T-helper 1 cell (primary cell): ENCODE measurements at regions not wholly inside any gene's neighbourhood (a gene's known extent, or its start where the extent isn't known, plus 50 kb on each side); places are given as distances from the start of the nearest gene placed in this dataset.

Experiments
- DNase-seq, 5 donors: peaks; one replicate each; pipeline ENCODE4 v3.0.0-alpha.2; 2012 to 2020

DNA sequence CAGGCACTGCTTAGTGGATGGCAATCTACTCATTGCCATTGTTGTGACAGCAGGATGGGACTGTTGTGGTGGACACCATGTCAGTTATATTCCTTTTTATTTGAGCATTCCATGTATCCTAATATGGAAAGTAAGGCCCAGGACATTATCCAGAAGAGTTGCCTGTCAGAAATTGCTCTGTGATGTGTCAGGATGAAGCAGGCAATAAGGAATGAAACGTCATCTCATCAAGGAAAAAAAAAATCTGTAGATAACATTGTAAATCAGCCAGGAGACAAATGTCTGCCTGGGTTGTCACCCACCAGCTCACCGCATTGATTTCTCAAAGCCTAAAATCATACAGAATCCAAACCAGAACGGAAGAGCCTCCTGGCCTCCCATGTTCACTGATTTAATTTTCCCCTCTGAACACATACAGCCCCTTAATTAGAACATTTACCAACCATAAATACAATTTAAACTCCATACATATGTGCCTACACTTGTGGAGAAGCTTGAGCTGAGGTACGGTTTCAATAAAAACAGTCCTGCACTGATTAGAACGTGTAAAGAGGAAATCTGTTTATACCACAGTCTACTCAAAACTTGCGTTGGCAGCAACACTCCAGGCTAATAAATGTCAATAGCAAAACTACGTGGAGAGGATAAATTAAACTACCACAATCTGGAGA, 73.9 kb downstream of the FOXD1 start:
- DNase-seq: no peak

DNA sequence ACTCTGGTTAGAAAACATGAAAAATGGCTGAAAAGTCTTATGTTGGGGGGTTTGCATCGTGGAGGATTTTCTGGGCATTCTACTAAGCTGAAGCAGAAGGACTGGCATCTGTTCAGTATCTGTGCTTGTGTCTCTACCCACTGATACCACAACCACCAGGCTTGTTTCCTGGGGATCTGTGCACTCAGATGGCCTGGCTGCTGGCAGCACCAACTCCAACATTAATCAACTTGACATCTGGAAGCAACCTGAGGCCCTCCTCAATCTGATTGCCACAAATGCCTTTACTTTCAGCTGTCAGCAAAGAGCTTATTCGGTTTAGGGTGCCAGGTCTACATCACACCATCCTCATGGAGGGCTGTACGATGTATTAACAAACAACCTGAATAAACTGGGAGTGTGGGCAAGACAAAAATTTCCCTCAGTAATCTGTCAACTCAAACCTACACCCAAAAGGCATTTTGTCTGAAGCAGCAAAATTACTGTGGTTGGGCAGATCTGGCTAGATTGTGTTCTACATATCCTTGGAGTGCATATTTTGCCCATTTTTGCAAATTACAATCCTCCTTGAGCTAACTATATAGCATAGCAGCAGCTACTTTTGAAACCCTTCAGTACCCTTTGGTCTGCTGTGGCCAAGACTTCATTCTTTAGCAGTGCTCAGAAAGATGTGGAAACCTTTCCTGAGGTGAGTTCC, 74.6 kb downstream of the FOXD1 start:
- DNase-seq: no peak

DNA sequence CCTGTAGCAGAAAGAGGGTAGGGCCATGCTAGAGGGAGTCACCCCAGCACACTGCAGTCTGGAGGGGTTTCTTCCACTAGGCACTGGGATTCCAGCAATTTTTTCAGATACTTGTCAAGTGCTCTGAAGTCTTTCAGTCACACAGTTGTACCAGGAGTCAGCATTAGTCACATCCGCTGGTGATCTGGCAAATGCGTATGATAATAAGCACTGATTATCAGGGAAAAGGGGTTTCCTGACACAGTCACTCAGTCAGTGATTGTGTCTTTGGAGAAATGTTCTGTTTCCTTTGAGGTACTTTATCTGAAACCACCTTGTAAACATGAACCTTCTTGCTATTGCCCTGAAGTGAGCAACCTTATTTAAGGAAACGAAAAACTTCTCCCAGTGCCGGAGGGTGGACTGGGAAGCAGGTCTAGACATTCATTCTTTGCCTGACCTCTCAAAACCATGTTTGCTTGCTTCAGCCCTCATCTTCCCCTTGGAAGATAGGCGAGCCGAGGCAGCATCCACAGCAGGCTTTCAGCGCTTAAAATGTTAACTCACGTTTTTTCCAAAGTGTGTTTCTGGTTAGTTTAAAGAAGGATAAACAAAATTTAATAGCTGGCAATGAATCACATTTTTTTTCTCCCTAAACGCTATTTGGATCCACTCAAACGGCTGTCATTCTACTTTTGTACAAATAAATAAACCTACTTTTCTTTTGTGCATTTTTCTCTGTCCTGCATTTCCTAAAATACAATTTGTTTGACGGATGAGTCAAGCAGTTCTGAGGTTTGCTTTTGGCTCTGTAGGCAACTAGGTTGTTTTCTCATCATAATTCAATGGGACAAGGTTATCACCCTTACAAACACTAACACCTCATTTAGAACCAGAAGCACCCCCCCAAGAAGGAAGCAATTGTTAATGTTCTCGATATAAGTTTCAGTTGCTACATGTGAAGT, 77.7 kb downstream of the FOXD1 start:
- no peak for DNase-seq

DNA sequence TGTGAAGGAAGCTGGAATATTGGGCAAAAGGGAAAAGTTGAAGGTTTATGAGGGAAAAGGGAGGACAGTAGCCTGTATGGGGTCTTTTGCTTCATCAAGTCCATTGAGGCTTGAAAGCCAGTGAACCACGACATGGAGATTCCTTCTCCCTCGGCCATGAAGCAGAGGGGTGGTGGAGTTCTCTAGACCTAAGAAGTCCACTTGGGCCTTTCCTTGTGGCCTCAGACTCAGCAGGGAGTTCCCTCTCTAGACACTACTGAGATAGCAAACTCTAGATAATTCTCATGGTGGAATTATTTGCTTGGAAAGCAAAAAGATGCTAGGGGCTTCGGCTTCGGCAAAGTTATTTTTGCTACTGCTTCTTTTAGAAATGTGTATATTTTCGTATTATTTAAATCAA, 78.5 kb downstream of the FOXD1 start:
- no peak for DNase-seq

DNA sequence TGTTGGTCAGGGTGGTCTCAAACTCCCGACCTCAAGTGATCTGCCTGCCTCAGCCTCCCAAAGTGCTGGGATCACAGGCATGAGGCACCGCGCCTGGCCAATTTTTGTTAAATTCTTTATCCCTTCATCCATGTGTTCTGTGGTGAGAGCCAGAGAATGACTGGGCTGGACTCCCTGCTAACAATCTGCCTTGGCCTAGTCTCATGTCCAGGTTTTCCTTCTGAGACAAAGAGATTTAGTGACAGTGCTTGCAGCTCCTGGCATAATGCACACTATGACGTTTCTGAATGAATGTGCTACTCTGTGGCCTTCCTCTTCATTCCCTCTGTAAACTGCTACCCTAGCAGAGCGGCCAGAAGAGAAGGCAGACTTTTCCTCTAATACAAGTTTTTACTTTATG, 79.3 kb downstream of the FOXD1 start:
- DNase-seq: no peak

DNA sequence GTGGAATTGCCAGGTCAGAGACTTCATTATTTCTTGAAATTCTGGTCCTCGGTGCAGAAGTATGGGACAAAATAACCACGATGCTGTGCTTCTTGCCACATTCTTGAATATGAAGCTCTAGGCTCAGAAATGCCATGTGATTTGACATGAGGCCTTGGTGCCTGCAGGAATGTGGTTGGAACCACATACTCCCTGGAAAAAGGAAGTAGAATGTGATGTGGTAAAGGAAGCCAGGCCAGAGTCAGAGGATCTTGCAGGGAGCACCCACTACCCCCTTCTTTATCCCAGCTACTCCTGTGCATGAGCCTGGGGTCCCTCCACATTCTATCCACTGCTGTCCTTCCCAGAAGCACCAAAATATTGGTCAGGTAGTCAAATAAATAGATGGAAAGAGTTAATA, 80.9 kb downstream of the FOXD1 start:
- DNase-seq: no peak

DNA sequence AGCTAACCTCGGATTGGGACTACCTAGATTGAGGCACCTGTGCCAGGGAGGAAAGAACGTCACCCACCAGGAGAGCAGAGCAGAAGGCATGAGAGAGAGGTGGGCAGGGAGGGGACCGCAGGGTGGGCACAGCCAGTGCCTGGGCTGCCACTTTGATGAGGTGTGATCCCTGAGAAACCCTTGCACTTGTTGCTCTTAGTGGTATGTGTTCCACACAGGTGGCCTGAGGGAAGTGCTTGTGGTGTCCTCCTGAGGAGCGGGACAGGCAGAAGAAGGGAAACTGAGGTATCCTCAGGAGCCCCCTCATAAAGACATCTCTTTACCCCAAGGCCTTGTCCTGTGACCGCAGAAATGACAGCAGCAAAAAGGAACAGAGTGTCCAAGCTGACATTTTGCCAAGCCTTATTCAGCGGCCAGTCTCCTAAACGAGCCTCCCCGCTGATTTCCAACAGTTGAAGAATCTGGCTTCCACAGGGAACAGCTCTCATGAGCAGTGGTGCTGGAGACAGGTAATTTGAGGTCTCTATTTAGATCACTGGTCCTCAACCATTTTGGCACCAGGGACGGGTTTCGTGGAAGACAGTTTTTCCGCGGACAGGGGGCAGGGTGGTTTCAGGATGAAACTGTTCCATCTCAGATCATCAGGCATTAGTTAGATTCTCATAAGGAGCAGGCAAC, 82.4 kb downstream of the FOXD1 start:
- DNase-seq: no peak

DNA sequence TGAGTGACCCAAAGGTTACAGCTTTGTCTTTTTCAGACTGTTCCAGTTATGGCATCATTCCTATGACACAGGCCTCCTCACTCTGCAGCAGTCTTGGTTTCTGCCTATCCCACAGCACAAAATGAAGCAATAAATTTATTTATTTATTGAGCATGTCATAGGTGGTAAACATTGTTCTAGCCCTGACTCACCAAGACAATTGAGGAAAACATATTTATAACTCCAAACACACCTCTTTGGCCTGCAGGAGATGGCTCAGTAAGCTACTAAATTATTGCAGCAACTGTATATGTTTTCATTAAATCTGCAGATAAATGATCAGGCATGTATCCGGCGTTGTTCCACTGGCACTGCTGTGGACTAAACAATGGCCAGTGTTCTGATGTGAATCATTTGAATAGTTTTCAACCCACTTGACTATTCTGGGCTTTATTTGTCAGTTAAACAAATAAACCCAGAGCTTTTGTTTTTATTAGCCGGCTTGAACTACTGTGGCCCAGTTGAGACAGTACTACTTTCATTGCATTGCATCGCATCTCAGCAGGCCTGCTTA, 83.2 kb downstream of the FOXD1 start:
- no peak for DNase-seq

DNA sequence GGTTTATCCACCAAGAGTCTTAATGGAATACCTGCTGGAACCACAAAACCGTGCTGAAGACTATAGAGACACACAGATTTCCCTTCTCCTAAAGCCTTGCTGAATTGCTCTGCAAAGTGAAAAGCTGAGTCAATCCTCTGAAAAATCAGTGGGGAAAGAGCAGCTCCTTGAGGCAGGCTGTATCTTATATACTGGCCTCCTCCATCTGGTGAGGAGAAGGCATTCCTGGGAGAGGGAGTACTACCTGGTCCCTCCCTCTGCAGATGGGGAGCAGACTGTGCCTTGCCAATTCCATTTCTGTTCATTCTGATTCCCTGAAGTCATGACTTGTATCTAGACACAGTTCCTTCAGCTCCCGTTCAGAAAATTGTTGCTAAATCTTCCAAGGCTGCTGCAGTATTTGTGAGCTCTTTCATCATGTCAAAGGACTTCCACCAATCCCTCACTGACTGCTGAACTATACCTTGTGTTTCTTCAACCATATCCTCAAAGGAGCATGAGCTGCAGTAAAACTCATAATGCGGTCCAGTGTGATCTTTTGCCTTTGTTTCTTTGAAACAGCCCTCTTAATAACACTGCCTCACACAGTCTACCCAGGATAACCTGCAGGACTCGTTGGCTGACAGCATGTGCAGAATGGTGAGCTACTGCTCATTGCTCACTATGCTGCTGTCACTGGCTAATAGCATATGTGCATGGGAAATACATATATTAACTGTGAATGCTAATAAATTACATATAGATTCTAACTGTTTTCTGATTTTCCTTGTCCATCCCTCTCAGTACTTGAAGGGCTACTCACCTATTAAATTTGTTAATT, 84.5 kb downstream of the FOXD1 start:
- no peak for DNase-seq

DNA sequence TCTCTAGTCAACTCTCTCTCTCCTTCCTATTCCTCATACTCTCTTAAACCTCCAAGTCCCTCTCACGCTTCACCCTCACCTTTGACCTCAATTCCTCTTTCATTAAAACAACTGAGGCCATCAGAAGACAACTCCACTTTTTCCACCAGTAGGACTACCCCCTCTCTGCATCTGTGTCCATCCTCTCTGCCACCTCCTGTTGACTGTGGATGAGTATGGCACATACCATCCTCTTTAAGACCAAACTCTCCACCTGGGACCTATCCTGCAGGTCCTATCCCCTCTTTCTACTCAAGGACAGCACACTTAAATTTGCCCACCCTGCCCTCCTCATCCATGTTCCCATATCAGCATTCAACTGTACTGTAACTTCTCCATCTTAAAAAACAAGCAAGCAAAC, 89.2 kb downstream of the FOXD1 start:
- no peak for DNase-seq

DNA sequence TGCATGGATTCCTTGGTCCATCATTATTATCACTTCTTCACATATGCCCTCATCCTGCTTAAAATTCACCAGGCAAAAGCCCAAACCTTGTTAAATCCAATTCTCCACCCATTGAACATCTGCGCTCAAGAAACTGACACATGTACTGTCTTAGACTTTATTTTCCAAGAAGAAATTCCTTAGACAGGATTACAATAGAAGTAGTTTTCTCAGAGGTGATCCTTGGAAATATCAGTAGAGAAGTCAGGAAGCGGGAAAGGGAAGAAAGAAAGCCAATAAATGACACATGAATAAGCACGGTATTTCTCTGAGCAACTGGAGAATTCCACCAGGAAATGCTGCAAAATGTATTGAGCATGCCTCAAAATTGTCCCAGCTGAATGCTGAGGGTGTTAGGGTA, 90.2 kb downstream of the FOXD1 start:
- DNase-seq: no peak

DNA sequence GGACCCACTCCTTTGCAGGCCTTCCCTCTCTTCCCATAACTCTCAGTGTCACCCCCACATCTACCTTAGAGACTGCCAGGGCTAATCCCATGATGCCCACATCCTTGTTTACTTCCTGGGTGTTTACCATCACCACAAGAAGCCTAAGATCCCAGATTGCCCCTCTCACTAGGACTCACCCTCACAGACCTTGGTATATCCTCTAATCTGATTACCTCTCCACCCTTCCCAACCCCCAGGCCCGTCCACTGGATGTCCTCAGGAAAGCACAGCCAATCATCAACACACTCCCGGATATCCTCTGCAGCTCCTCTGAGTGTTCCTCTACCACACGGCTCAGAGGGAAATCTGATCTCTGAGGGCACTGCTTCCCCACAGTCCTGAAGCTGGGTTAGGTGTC, 91.0 kb downstream of the FOXD1 start:
- DNase-seq: no peak

DNA sequence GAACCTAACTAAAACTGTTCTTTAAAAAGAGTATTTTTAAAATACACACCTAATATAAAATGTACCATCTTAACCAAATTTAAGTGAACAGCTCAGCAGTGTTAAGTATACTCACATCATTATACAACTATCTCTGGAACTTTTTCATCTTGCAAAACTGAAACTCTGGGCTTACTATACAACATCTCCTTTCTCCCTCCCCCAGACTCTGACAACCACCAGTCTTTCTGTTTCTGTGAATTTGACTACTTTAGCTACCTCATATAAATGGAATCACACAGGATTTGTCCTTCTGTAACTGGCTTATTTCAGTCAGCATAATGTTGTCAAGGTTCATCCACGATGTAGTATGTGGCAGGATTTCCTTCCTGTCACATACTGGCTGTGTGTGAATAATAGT, 93.5 kb downstream of the FOXD1 start:
- DNase-seq: no peak

DNA sequence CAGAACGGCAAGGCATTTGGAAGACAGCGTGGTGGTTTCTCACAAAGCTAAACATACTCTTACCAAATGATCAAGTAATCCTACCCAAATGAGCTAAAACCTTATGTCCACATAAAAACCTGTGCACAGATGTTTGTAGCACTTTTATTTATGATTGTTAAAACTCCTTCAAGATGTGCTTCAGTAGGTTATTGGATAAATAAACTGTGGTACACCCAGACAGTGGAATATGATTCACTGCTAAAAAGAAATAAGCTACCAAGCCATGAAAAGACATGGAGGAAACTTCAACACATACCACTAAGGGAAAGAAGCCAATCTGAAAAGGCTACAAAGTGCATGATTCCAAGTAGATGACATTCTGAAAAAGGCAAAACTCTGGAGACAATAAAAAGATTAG, 94.2 kb downstream of the FOXD1 start:
- no peak for DNase-seq

DNA sequence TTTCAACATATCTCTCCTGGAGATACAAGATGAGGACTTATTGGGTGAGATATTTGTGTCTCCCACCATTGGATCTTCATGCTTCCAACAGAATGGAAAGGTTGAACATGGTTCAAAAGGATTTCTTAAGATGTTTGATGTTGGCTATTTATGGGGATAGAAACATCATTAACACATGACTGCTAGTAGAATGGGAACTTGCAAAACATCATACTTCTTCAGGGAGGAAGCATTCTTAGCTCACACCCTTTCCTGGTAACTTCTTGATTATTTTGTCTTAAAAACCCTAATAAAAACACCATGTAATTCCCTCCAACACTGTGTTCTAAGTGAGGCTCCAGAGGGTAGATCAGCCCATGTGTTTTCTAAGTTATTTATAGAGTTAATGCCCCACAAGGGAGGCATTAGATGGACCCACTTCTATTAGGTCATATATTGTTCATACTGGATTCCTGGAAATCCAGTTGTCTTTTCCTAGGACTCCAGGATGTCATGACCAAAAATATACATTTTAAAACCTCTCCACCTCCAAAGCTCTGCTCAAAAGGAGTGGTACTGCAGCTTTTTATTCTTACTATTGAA, 95.8 kb downstream of the FOXD1 start:
- no peak for DNase-seq

DNA sequence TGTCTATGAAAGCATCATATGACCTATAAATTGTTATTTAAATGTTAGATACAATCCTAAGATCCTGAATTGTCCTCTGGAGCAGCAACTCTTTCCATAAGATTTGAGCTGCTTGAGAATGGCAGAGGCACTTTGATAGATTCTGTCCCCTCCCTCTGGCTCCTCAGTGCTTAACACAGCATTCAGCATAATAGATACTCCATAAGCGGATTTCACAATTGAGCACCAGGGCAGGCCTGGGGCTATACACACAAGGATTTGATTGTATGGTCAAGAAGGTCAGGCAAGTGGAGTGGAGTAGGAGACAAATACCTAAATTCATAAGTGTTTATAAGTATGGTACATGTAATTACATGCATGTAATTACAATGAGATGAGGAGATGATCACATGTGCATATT, 96.3 kb downstream of the FOXD1 start:
- DNase-seq: no peak

DNA sequence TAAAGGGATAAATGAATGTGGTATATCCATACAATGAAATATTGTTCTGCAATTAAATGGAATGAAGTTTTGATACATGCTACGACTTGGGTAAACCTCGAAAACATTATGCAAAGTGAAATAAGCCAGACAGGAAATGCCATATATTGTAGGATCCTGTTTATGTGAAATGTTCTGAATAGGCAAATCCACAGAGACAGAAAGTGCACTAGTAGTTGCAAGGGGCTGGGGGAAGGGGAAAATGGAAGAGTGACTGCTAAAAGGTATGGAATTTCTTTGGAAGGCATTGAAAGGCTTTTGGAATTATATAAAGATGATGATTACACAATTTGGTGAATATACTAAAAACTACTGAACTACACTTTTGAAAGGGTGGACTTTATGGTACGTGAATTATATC, 97.0 kb downstream of the FOXD1 start:
- no peak for DNase-seq

DNA sequence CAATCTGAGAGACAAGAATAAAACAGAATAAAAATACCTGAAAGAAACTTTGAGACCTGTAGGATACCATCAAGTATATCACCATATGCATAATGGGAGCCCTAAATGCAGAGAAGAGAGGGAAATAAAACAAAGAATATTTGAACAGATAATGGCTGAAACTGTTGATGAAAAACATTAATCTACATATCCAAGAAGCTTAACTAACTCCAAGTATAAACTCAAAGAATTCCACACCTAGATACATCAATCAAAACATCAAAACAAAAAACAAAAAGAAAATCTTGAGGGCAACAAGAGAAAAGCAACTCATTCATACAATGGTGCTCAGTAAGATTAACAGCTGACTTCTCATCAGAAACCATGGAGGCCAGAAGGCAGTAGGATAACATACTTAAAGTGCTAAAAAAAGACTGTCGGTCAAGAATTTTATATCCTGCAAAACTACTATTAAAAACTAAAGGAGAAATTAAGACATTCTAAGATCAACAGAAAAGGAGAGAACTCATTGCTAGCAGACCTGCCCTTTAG, 101.6 kb downstream of the FOXD1 start:
- no peak for DNase-seq

DNA sequence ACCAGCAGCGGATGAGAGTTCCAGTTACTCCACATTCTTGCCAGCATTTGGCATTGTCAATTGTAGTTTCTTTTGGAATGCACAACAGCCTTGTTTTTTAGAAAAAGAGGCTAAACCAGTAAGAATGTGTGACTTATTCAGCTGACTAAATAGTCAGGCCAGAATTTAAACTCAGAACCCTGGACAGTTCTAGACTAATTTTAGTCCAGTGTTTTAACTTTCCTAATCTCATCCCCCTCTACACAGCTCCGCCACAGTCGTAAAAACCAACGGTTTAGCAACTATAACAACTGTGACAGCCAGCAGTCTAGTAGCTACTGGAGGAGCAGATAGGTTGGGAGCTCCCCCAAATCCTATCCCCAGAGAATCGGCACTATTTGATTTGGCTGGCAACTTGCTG, 103.7 kb downstream of the FOXD1 start:
- no peak for DNase-seq

DNA sequence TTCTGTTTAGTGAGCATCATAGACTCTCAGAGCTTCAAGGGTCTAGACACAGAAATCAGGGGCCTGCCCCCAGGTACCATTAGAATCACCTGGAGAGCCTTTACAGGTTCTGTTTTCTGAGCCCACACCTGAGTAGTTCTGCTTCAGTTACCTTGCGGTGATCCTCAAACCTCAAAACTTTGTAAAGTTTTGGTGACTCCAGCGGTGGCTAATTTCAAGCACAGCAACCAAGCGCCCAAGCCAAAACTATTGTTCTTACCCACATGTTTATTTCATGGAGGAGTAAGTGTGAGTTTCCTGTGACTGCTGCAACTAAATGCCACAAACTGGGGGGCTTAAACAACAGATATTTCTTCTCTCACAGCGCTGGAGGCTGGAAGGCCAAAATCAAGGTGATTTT, 108.9 kb downstream of the FOXD1 start:
- no peak for DNase-seq

DNA sequence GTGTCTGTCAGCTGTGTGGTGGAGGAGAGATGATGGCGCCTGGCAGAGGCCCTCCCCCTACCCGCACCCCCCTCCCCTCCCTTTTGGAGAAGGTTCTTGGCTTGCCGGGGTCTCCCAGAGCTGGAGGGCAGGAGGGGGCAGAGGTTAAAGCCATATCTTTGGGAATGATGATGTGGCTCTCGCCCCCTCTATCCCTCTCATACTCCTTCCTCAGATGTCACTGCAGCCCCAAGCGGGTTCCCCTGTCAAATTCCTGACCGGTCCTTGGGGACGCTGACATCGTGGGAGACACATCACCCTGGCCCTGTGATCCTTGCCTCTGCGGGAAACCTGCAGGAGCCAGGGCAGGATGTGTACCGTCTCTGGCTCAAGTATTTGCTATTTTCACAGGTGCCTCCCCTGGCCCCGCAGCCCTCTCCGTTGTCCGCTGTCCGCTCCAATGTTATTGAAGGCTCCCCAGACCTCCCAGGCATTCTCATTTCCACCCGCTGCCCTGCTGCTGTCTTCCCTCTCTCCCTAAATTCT, 109.5 kb downstream of the FOXD1 start:
- DNase-seq: no peak
